ENCODE measurements at regions not wholly inside any gene's neighbourhood (a gene's known extent, or its start where the extent isn't known, plus 50 kb on each side); places are given as distances from the start of the nearest gene placed in this dataset.

GRCh38 chr7:33829536-33829935 is 75.8 kb upstream of the BMPER start:
- Histone ChIP-seq H3K9ac (no peak overlapping the region), H3K79me2 (no peaks in the 10 kb centered on the region), H3K27ac (no peak overlapping the region), H3K9me3 (ENCODE audit: control insufficient read depth, low read length) (no peaks in the 10 kb centered on the region), H3K27me3 (ENCODE audit: control insufficient read depth, insufficient read depth, low read length) (no peaks in the 10 kb centered on the region), H3K36me3 (ENCODE audit: control insufficient read depth, insufficient read depth, low read length) (no peaks in the 10 kb centered on the region), H3K4me2 (ENCODE audit: low read length) (no peak overlapping the region), H2AFZ (no peak overlapping the region), H3K4me1 (peaks cover 13% of the 10 kb centered on the region), H3K4me3 (ENCODE audit: low read depth, low read length) (no peak overlapping the region)
- no peak for TF ChIP-seq CTCF (IDR thresholded peaks at IDR 0.05)

- no peaks in the 10 kb centered on the region for H3K36me3 ChIP-seq (ENCODE audit: control insufficient read depth, insufficient read depth, low read length)
- H3K27me3 ChIP-seq (ENCODE audit: control insufficient read depth, insufficient read depth, low read length): no peaks in the 10 kb centered on the region
- no peak overlapping the region for H3K9ac ChIP-seq
- no peaks in the 10 kb centered on the region for H3K9me3 ChIP-seq (ENCODE audit: control insufficient read depth, low read length)
- no peak overlapping the region for H3K27ac ChIP-seq
- H2AFZ ChIP-seq: no peak overlapping the region
- H3K4me3 ChIP-seq (ENCODE audit: low read depth, low read length): no peak overlapping the region
- peaks cover 3% of the 10 kb centered on the region for H3K4me1 ChIP-seq
- no peak overlapping the region for H3K4me2 ChIP-seq (ENCODE audit: low read length)
- TF ChIP-seq CTCF (IDR thresholded peaks at IDR 0.05): no peak
- no peaks in the 10 kb centered on the region for H3K79me2 ChIP-seq
Observed at GRCh38 chr7:33831389-33832141, 73.8 kb upstream of the BMPER start.

DNA sequence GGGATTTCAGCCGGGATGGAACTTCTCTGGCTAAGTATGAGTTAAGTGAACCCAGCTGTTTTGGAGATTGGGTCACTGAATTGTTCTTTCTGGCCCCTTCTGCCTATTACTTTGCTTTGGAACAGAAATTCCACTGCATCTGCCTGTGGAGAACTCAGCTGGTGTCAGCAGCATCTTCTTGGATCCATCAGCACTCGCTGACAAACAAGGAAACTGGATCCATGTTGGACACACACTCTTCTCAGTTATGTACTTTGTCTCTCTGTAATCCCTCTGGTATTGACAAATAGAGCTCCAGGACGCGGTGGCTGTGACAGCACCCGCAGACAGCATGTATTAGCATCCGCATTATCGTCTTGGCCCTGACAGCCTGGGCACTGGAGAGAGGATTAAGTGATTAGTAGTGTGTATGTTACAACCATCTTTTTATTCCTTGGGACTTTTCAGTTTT is 73.0 kb upstream of the BMPER start:
- H3K4me1 ChIP-seq: peaks cover 3% of the 10 kb centered on the region
- H3K9ac ChIP-seq: no peak overlapping the region
- H3K79me2 ChIP-seq: no peaks in the 10 kb centered on the region
- H3K9me3 ChIP-seq (ENCODE audit: control insufficient read depth, low read length): no peaks in the 10 kb centered on the region
- H3K27ac ChIP-seq: no peak overlapping the region
- H3K4me2 ChIP-seq (ENCODE audit: low read length): no peak overlapping the region
- no peak for TF ChIP-seq CTCF (IDR thresholded peaks at IDR 0.05)
- H2AFZ ChIP-seq: no peak overlapping the region
- H3K27me3 ChIP-seq (ENCODE audit: control insufficient read depth, insufficient read depth, low read length): no peaks in the 10 kb centered on the region
- H3K4me3 ChIP-seq (ENCODE audit: low read depth, low read length): no peak overlapping the region
- no peaks in the 10 kb centered on the region for H3K36me3 ChIP-seq (ENCODE audit: control insufficient read depth, insufficient read depth, low read length)

GRCh38 chr7:33836797-33837355 is 68.5 kb upstream of the BMPER start:
- Histone ChIP-seq H3K4me1 (peaks cover 10% of the 10 kb centered on the region), H3K9ac (no peak overlapping the region)

More at GRCh38 chr7:33836797-33837355, 68.5 kb upstream of the BMPER start:
- H3K27me3 ChIP-seq (ENCODE audit: control insufficient read depth, insufficient read depth, low read length): no peaks in the 10 kb centered on the region
- no peaks in the 10 kb centered on the region for H3K9me3 ChIP-seq (ENCODE audit: control insufficient read depth, low read length)
- no peak overlapping the region for H3K27ac ChIP-seq
- no peaks in the 10 kb centered on the region for H3K79me2 ChIP-seq
- TF ChIP-seq CTCF (IDR thresholded peaks at IDR 0.05): no peak
- H3K36me3 ChIP-seq (ENCODE audit: control insufficient read depth, insufficient read depth, low read length): no peaks in the 10 kb centered on the region
- no peak overlapping the region for H3K4me3 ChIP-seq (ENCODE audit: low read depth, low read length)
- no peak overlapping the region for H3K4me2 ChIP-seq (ENCODE audit: low read length)
- no peak overlapping the region for H2AFZ ChIP-seq

All from parathyroid adenoma (tissue), 2 donors.